ENCODE measurements at regions not wholly inside any gene's neighbourhood (a gene's known extent, or its start where the extent isn't known, plus 50 kb on each side); places are given as distances from the start of the nearest gene placed in this dataset.

DNA sequence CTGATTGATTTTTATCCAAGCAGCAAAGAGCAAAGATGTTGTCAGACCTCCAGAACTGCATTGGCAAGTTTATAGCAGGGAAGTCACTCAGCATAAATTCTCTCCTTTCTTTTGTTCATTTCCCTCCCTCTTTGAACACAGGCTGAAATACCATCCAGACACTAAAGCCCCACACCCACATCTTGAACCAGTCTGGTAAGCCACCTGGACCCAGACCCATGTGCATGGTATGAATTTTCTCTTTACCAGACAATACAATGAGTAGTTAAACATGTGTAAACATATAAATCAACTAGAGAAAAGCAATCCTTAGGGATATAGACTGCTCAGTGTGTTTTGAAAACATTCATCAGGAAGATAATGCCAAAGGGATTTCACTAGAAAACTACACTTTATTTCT is 488.3 kb upstream of the FLRT2 start:
- TF ChIP-seq, protein P1, sequence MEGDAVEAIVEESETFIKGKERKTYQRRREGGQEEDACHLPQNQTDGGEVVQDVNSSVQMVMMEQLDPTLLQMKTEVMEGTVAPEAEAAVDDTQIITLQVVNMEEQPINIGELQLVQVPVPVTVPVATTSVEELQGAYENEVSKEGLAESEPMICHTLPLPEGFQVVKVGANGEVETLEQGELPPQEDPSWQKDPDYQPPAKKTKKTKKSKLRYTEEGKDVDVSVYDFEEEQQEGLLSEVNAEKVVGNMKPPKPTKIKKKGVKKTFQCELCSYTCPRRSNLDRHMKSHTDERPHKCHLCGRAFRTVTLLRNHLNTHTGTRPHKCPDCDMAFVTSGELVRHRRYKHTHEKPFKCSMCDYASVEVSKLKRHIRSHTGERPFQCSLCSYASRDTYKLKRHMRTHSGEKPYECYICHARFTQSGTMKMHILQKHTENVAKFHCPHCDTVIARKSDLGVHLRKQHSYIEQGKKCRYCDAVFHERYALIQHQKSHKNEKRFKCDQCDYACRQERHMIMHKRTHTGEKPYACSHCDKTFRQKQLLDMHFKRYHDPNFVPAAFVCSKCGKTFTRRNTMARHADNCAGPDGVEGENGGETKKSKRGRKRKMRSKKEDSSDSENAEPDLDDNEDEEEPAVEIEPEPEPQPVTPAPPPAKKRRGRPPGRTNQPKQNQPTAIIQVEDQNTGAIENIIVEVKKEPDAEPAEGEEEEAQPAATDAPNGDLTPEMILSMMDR (conservative IDR thresholded peaks at IDR 0.05; ENCODE audit: low read depth, low read length) = no peak
- Histone ChIP-seq H3K36me3 (ENCODE audit: insufficient read depth) (no peaks in the 10 kb centered on the region), H3K4me2 (no peak overlapping the region), H2AFZ (ENCODE audit: low read depth) (no peak overlapping the region), H3K79me2 (ENCODE audit: insufficient read depth, low read depth) (no peaks in the 10 kb centered on the region), H3K27me3 (ENCODE audit: insufficient read depth, low read depth) (no peaks in the 10 kb centered on the region), H4K20me1 (ENCODE audit: insufficient read depth) (no peaks in the 10 kb centered on the region), H3K27ac (no peak overlapping the region), H3K4me3 (IDR thresholded peaks at IDR 0.05; ENCODE audit: insufficient read depth, low read depth, low read length) (no peak overlapping the region), H3K4me1 (ENCODE audit: low read depth, poor library complexity, severe bottlenecking) (peaks cover 18% of the 10 kb centered on the region), H3K9ac (no peak overlapping the region)

DNA sequence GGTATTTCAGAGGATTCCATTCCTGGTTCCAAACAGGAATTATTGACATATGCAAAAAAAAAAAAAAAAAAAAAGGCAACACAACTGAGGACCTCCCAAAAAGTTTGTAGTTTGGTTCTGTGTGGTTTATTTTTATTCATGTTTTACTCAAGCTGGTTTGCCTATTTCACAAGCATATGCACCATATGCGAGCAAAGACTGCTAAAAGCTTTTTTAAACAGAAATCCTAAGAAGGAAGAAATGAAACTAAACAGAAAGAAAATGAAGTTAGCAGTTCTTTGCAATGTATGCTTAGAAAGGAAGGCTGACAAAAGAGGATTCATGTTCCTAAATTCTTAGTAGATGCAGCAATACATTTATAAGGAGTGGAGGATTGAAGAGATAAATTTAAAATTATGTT is 487.6 kb upstream of the FLRT2 start:
- H3K79me2 ChIP-seq (ENCODE audit: insufficient read depth, low read depth) = no peaks in the 10 kb centered on the region
- TF ChIP-seq, protein P1 (conservative IDR thresholded peaks at IDR 0.05; ENCODE audit: low read depth, low read length) = no peak
- no peak overlapping the region for H2AFZ ChIP-seq (ENCODE audit: low read depth)
- no peak overlapping the region for H3K27ac ChIP-seq
- H3K36me3 ChIP-seq (ENCODE audit: insufficient read depth) = no peaks in the 10 kb centered on the region
- no peaks in the 10 kb centered on the region for H3K27me3 ChIP-seq (ENCODE audit: insufficient read depth, low read depth)
- H3K4me3 ChIP-seq (IDR thresholded peaks at IDR 0.05; ENCODE audit: insufficient read depth, low read depth, low read length) = no peak overlapping the region
- no peaks in the 10 kb centered on the region for H4K20me1 ChIP-seq (ENCODE audit: insufficient read depth)
- no peak overlapping the region for H3K4me2 ChIP-seq
- H3K9ac ChIP-seq = no peak overlapping the region
- H3K4me1 ChIP-seq (ENCODE audit: low read depth, poor library complexity, severe bottlenecking) = peaks cover 18% of the 10 kb centered on the region

DNA sequence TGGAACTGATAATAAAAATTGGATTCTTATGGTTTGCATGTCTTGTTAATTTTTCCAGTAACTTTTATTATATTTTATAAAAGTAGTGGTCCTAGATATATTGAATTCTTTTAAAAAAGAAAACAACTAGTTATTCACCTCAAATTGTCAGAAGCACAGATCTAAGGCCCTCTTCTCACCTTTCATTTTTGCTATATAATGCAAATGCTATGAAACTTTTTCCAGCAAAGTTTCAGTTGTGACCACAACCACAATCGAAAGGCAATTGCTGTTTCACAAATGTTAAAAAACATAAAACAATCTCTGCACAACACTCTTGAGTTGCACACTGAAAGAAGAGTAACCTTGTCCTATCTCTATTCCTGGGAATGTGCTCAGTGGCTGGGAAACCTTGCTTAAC is 479.8 kb upstream of the FLRT2 start:
- Histone ChIP-seq H4K20me1 (ENCODE audit: insufficient read depth) (no peaks in the 10 kb centered on the region), H3K27me3 (ENCODE audit: insufficient read depth, low read depth) (no peaks in the 10 kb centered on the region), H3K79me2 (ENCODE audit: insufficient read depth, low read depth) (no peaks in the 10 kb centered on the region), H3K27ac (no peak overlapping the region), H3K4me1 (ENCODE audit: low read depth, poor library complexity, severe bottlenecking) (peaks cover 33% of the 10 kb centered on the region), H3K4me2 (peak overlapping the region; percentile 71), H3K36me3 (ENCODE audit: insufficient read depth) (no peaks in the 10 kb centered on the region), H3K4me3 (IDR thresholded peaks at IDR 0.05; ENCODE audit: insufficient read depth, low read depth, low read length) (no peak overlapping the region), H3K9ac (no peak overlapping the region), H2AFZ (ENCODE audit: low read depth) (no peak overlapping the region)
- TF ChIP-seq, protein P1 (conservative IDR thresholded peaks at IDR 0.05; ENCODE audit: low read depth, low read length) = no peak

DNA sequence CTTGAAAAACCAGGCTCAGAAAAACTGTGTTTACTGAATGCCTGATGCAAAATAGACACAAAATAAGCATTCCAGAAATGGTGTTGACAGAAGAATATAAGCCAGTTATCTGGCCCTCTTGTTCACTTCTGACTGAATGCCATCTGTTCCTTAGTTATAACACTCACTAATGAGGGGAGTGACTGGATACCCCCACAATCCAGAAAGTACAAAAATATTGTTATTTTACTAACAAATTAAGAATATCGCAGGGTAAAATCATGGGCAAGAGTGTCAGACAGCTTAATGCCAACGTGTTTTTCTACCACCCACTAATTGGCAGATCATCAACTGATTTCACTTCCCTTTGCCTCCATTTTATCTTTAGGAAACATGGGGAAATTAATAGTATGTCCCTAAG is 477.3 kb upstream of the FLRT2 start:
- H3K4me3 ChIP-seq (IDR thresholded peaks at IDR 0.05; ENCODE audit: insufficient read depth, low read depth, low read length) = no peak overlapping the region
- no peaks in the 10 kb centered on the region for H3K79me2 ChIP-seq (ENCODE audit: insufficient read depth, low read depth)
- H3K27me3 ChIP-seq (ENCODE audit: insufficient read depth, low read depth) = no peaks in the 10 kb centered on the region
- H3K4me2 ChIP-seq = no peak overlapping the region
- H3K36me3 ChIP-seq (ENCODE audit: insufficient read depth) = no peaks in the 10 kb centered on the region
- H3K4me1 ChIP-seq (ENCODE audit: low read depth, poor library complexity, severe bottlenecking) = peaks cover 33% of the 10 kb centered on the region
- no peaks in the 10 kb centered on the region for H4K20me1 ChIP-seq (ENCODE audit: insufficient read depth)
- H3K27ac ChIP-seq = no peak overlapping the region
- TF ChIP-seq, protein P1 (conservative IDR thresholded peaks at IDR 0.05; ENCODE audit: low read depth, low read length) = no peak
- H2AFZ ChIP-seq (ENCODE audit: low read depth) = no peak overlapping the region
- no peak overlapping the region for H3K9ac ChIP-seq
